PFSK-1 (cell line): ENCODE measurements at regions not wholly inside any gene's neighbourhood (a gene's known extent, or its start where the extent isn't known, plus 50 kb on each side); places are given as distances from the start of the nearest gene placed in this dataset.

Experiments used
- FOXP2 ChIP-seq: optimal IDR thresholded peaks from 2 replicates; pipeline ENCODE3; 2011; ENCODE audit warnings: borderline replicate concordance, control low read depth, inconsistent platforms; ENCODE audit not compliant: insufficient read depth; ENCODE audit errors: extremely low read length, extremely low read depth
- POLR2AphosphoS5 ChIP-seq: IDR thresholded peaks from 2 replicates; pipeline ENCODE4 v1.6.1; 2012; ENCODE audit warnings: low read depth, mild to moderate bottlenecking, control low read depth, low read length, moderate library complexity

- no peak for TF ChIP-seq POLR2AphosphoS5
- TF ChIP-seq FOXP2 = no peak
Measured at GRCh38 chr2:103945083-103945482, 908.8 kb upstream of the POU3F3 start.
